Fibroblast of lung (primary cell): ENCODE measurements at regions not wholly inside any gene's neighbourhood (a gene's known extent, or its start where the extent isn't known, plus 50 kb on each side); places are given as distances from the start of the nearest gene placed in this dataset.

Experiments used
- EZH2 ChIP-seq: IDR thresholded peaks from 2 replicates; pipeline ENCODE4 v1.5.1; 2012; ENCODE audit warnings: low read length, control low read depth, mild to moderate bottlenecking; ENCODE audit errors: missing control alignments
- TF ChIP-seq, protein P1 (sequence below), 2 donors: IDR thresholded peaks in 1 of 2; conservative IDR thresholded peaks in 1 of 2; 1 replicate in 1 of 2; 2 replicates in 1 of 2; pipeline ENCODE4 v1.5.1; 2011 to 2012; ENCODE audit warnings: low read length in 2 of 2, control low read depth in 1 of 2, inconsistent platforms in 1 of 2, low read depth in 1 of 2, mild to moderate bottlenecking in 1 of 2

DNA sequence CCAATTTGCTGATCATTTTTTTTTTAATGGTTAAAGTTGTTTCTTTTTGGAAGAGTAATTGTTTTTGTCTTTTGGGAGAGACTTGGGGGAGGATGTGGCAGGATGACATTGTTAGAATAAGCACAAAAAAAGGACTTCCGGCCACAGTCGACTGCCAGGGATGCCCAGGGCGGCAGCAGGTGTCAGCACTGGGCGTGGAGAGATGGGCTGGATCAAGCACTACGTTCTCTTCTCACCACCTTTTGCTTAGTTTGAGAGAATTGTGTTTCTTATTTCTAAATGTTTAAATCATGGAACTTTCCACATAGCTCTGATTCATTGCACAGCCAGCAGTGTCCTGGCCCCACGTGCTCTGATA lies 104.6 kb upstream of the FRMD1 start:
- TF ChIP-seq EZH2, result no peak
- TF ChIP-seq, protein P1, sequence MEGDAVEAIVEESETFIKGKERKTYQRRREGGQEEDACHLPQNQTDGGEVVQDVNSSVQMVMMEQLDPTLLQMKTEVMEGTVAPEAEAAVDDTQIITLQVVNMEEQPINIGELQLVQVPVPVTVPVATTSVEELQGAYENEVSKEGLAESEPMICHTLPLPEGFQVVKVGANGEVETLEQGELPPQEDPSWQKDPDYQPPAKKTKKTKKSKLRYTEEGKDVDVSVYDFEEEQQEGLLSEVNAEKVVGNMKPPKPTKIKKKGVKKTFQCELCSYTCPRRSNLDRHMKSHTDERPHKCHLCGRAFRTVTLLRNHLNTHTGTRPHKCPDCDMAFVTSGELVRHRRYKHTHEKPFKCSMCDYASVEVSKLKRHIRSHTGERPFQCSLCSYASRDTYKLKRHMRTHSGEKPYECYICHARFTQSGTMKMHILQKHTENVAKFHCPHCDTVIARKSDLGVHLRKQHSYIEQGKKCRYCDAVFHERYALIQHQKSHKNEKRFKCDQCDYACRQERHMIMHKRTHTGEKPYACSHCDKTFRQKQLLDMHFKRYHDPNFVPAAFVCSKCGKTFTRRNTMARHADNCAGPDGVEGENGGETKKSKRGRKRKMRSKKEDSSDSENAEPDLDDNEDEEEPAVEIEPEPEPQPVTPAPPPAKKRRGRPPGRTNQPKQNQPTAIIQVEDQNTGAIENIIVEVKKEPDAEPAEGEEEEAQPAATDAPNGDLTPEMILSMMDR (conservative IDR thresholded peaks at IDR 0.05 in 1 of 2, IDR thresholded peaks at IDR 0.05 in 1 of 2; ENCODE audit: low read depth in 1 of 2, low read length in 2 of 2), result no peak
